ENCODE measurements at regions not wholly inside any gene's neighbourhood (a gene's known extent, or its start where the extent isn't known, plus 50 kb on each side); places are given as distances from the start of the nearest gene placed in this dataset.
"Not testable (repeated sequence)": the region's sequence is repeated elsewhere in the genome, so short reads cannot be mapped to it uniquely, and the experiment has no call there.

- Histone ChIP-seq H3K27me3 (no peaks in the 10 kb centered on the region), H3K9me3 (no peaks in the 10 kb centered on the region), H3K36me3 (no peaks in the 10 kb centered on the region), H3K27ac (no peak overlapping the region), H3K4me3 (no peak overlapping the region), H3K4me1 (no peaks in the 10 kb centered on the region)
- intact Hi-C loops (cut with DNase I): no loop called here
- WGBS (ENCODE audit: insufficient coverage, low coverage, low lambda C conversion rate, missing lambda C conversion rate): no CpG with 5 or more reads among the region's 3 CpGs
- no peak for TF ChIP-seq POLR2A (IDR thresholded peaks at IDR 0.05)
- no peak for TF ChIP-seq CTCF (IDR thresholded peaks at IDR 0.05)
- DNase-seq (no peak), ATAC-seq (no peak)
These were observed 268.0 kb downstream of the RPS4Y2 start for GRCh38 chrY:21023906-21024305.

- no peak overlapping the region for H3K4me3 ChIP-seq
- WGBS (ENCODE audit: insufficient coverage, low coverage, low lambda C conversion rate, missing lambda C conversion rate): no CpG with 5 or more reads among the region's 3 CpGs
- no peak overlapping the region for H3K27ac ChIP-seq
- H3K9me3 ChIP-seq: no peaks in the 10 kb centered on the region
- no peaks in the 10 kb centered on the region for H3K27me3 ChIP-seq
- no peaks in the 10 kb centered on the region for H3K36me3 ChIP-seq
- no peaks in the 10 kb centered on the region for H3K4me1 ChIP-seq
- TF ChIP-seq POLR2A (IDR thresholded peaks at IDR 0.05) (no peak), CTCF (IDR thresholded peaks at IDR 0.05) (no peak)
- no peak for ATAC-seq
- intact Hi-C loops (cut with DNase I): no loop called here
- no peak for DNase-seq
These were observed 272.6 kb downstream of the RPS4Y2 start for GRCh38 chrY:21028506-21028905.

- DNase-seq (no peak), ATAC-seq (no peak)
- Histone ChIP-seq H3K27me3 (no peaks in the 10 kb centered on the region), H3K4me1 (no peaks in the 10 kb centered on the region), H3K4me3 (no peak overlapping the region), H3K27ac (no peak overlapping the region), H3K9me3 (no peaks in the 10 kb centered on the region), H3K36me3 (no peaks in the 10 kb centered on the region)
- WGBS (ENCODE audit: insufficient coverage, low coverage, low lambda C conversion rate, missing lambda C conversion rate): no CpG with 5 or more reads among the region's 2 CpGs
- intact Hi-C loops (cut with DNase I): no loop called here
- TF ChIP-seq POLR2A (IDR thresholded peaks at IDR 0.05) (no peak), CTCF (IDR thresholded peaks at IDR 0.05) (no peak)
These were observed 277.5 kb downstream of the RPS4Y2 start for GRCh38 chrY:21033363-21033762.

GRCh38 chrY:21034151-21035061 is 278.5 kb downstream of the RPS4Y2 start:
- intact Hi-C loops (cut with DNase I): no loop called here
- Histone ChIP-seq H3K4me1 (no peaks in the 10 kb centered on the region), H3K27me3 (no peaks in the 10 kb centered on the region), H3K27ac (no peak overlapping the region), H3K9me3 (no peaks in the 10 kb centered on the region), H3K36me3 (no peaks in the 10 kb centered on the region), H3K4me3 (no peak overlapping the region)
- no CpG with 5 or more reads among the region's 4 CpGs for WGBS (ENCODE audit: insufficient coverage, low coverage, low lambda C conversion rate, missing lambda C conversion rate)
- no peak for ATAC-seq
- no peak for DNase-seq
- TF ChIP-seq CTCF (IDR thresholded peaks at IDR 0.05) (no peak), POLR2A (IDR thresholded peaks at IDR 0.05) (no peak)

GRCh38 chrY:21037398-21037797 is 281.5 kb downstream of the RPS4Y2 start:
- H3K36me3 ChIP-seq; H3K4me3 ChIP-seq; ATAC-seq; DNase-seq; intact Hi-C loops (cut with DNase I); H3K27me3 ChIP-seq; H3K27ac ChIP-seq; H3K9me3 ChIP-seq; H3K4me1 ChIP-seq: not testable (repeated sequence)
- no CpG with 5 or more reads among the region's 5 CpGs for WGBS (ENCODE audit: insufficient coverage, low coverage, low lambda C conversion rate, missing lambda C conversion rate)
